CD4-positive, alpha-beta T cell (primary cell): ENCODE measurements at regions not wholly inside any gene's neighbourhood (a gene's known extent, or its start where the extent isn't known, plus 50 kb on each side); places are given as distances from the start of the nearest gene placed in this dataset.

Experiments used
- ATAC-seq: fragments of 200-7000 bp; cut with Tn5 transposase; one replicate; pipeline ENCODE4 v1.10.0; 2022; ENCODE audit warnings: mild to moderate bottlenecking; ENCODE audit not compliant: poor library complexity
- CTCF ChIA-PET: fragments of 350-600 bp; sonication (Branson Sonifier 250); formaldehyde crosslinking; loops from one replicate; lab custom pipeline; 2021; ENCODE audit warnings: antibody characterized with exemption, inconsistent platforms; lab: Charles Lee
- POLR2A ChIA-PET: fragments of 350-600 bp; sonication (Branson Sonifier 250); formaldehyde crosslinking; loops from one replicate; lab custom pipeline; 2021; ENCODE audit warnings: antibody characterized with exemption, inconsistent platforms; lab: Charles Lee
- DNase-seq, 14 experiments: peaks; one replicate each; pipeline ENCODE4 v3.0.0-alpha.2; 2013 to 2020; ENCODE audit warnings: mixed read lengths in 2 of 14
- H3K27ac ChIP-seq, 2 donors: one replicate each; pipeline versions ENCODE4 v1.5.1 to v1.7.0; 2013; ENCODE audit warnings: low read length in 2 of 2, low read depth in 1 of 2, mild to moderate bottlenecking in 1 of 2
- H3K27me3 ChIP-seq, 2 experiments: 1 replicate in 1 of 2; 2 replicates in 1 of 2; pipeline versions ENCODE4 v1.6.1 to v1.7.0; 2013; ENCODE audit warnings: low read length in 2 of 2, control low read depth in 1 of 2, mild to moderate bottlenecking in 1 of 2, moderate library complexity in 1 of 2; ENCODE audit not compliant: insufficient read depth in 2 of 2, control insufficient read depth in 1 of 2
- H3K36me3 ChIP-seq: one replicate; pipeline ENCODE4 v1.6.1; 2013; ENCODE audit warnings: low read length, control low read depth; ENCODE audit not compliant: insufficient read depth
- H3K4me1 ChIP-seq: one replicate; pipeline ENCODE4 v1.6.1; 2013; ENCODE audit warnings: low read length, control low read depth; ENCODE audit not compliant: insufficient read depth
- H3K4me3 ChIP-seq: one replicate; pipeline ENCODE4 v1.5.1; 2013; ENCODE audit warnings: mild to moderate bottlenecking, low read length, moderate library complexity
- H3K9me3 ChIP-seq, 2 experiments: 1 replicate in 1 of 2; 2 replicates in 1 of 2; pipeline versions ENCODE4 v1.6.1 to v1.7.0; 2013; ENCODE audit warnings: low read length in 2 of 2, mild to moderate bottlenecking in 2 of 2, control low read depth in 1 of 2, moderate library complexity in 1 of 2; ENCODE audit not compliant: control insufficient read depth in 1 of 2, insufficient read depth in 1 of 2
- H3K27ac Mint-ChIP-seq: one replicate; pipeline ENCODE4 v1.8.0; 2020; ENCODE audit warnings: mixed read lengths
- H3K27me3 Mint-ChIP-seq: one replicate; pipeline ENCODE4 v1.8.0; 2021; ENCODE audit warnings: mixed read lengths
- H3K36me3 Mint-ChIP-seq: one replicate; pipeline ENCODE4 v1.8.0; 2021; ENCODE audit warnings: low read depth, mixed read lengths
- H3K4me1 Mint-ChIP-seq: one replicate; pipeline ENCODE4 v1.8.0; 2021; ENCODE audit warnings: low read depth, mixed read lengths
- H3K4me3 Mint-ChIP-seq: one replicate; pipeline ENCODE4 v1.8.0; 2020; ENCODE audit warnings: mild to moderate bottlenecking, mixed read lengths
- H3K9me3 Mint-ChIP-seq: one replicate; pipeline ENCODE4 v1.8.0; 2020; ENCODE audit warnings: mixed read lengths
- intact Hi-C, 2 experiments: fragments of 100-400 bp; cut with DNase I in 1 of 2; cut with micrococcal nuclease in 1 of 2; formaldehyde crosslinking; loops; one replicate each; pipeline versions ENCODE4 v1.15.1 to v1.9.0; 2023 to 2025; cut with DNase I, micrococcal nuclease
- TF ChIP-seq, protein P1 (sequence below): fragments of 200-600 bp; IDR thresholded peaks from one replicate; pipeline ENCODE4 v1.8.0; 2022; ENCODE audit warnings: antibody characterized with exemption, mild to moderate bottlenecking

DNA sequence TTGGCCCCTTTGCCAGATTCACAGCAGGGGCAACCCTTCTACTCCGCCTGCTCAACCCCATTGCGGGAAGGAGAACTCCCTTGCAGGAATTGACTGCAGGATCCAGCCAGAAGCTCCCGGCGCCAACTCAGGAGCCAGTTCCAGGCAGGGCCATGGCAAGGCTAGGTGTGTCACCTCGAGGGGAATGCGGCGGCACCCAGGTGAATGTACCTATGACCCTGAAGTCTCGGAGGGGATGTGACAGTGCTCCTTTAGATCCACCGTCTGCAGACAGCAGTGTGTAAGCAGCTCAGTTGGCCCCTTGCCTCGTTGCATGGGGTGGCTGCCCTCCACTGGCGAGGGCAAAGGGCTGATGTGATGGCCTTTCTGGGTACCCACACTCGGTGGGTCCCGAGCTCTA, 606.6 kb downstream of the ELAVL2 start:
- Mint-ChIP-seq H3K27me3 (no peaks in the 10 kb centered on the region), H3K36me3 (no peaks in the 10 kb centered on the region), H3K27ac (no peak overlapping the region), H3K9me3 (peaks cover 8% of the 10 kb centered on the region), H3K4me3 (no peak overlapping the region), H3K4me1 (no peaks in the 10 kb centered on the region)
- intact Hi-C loops, result no loop called here
- Histone ChIP-seq H3K27me3 (no peaks in the 10 kb centered on the region), H3K9me3 (peaks cover 0 to 11% of the 10 kb centered on the region in 2 experiments), H3K4me3 (no peak overlapping the region), H3K27ac (no peak overlapping the region), H3K36me3 (no peaks in the 10 kb centered on the region), H3K4me1 (no peaks in the 10 kb centered on the region)
- TF ChIP-seq, protein P1, sequence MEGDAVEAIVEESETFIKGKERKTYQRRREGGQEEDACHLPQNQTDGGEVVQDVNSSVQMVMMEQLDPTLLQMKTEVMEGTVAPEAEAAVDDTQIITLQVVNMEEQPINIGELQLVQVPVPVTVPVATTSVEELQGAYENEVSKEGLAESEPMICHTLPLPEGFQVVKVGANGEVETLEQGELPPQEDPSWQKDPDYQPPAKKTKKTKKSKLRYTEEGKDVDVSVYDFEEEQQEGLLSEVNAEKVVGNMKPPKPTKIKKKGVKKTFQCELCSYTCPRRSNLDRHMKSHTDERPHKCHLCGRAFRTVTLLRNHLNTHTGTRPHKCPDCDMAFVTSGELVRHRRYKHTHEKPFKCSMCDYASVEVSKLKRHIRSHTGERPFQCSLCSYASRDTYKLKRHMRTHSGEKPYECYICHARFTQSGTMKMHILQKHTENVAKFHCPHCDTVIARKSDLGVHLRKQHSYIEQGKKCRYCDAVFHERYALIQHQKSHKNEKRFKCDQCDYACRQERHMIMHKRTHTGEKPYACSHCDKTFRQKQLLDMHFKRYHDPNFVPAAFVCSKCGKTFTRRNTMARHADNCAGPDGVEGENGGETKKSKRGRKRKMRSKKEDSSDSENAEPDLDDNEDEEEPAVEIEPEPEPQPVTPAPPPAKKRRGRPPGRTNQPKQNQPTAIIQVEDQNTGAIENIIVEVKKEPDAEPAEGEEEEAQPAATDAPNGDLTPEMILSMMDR, result no peak
- ChIA-PET CTCF (no interaction called here), POLR2A (no interaction called here)
- ATAC-seq (no peak), DNase-seq (no peak)

- intact Hi-C loops, result no loop called here
- DNase-seq (no peak), ATAC-seq (no peak)
- H3K36me3 Mint-ChIP-seq, result no peaks in the 10 kb centered on the region
- no peaks in the 10 kb centered on the region for H3K27me3 ChIP-seq
- peaks cover 0 to 11% of the 10 kb centered on the region in 2 experiments for H3K9me3 ChIP-seq
- H3K36me3 ChIP-seq, result no peaks in the 10 kb centered on the region
- no peak overlapping the region for H3K27ac ChIP-seq
- peaks cover 8% of the 10 kb centered on the region for H3K9me3 Mint-ChIP-seq
- TF ChIP-seq, protein P1, result no peak
- no peak overlapping the region for H3K27ac Mint-ChIP-seq
- H3K4me1 Mint-ChIP-seq, result no peaks in the 10 kb centered on the region
- ChIA-PET CTCF (no interaction called here), POLR2A (no interaction called here)
- no peaks in the 10 kb centered on the region for H3K4me1 ChIP-seq
- H3K27me3 Mint-ChIP-seq, result no peaks in the 10 kb centered on the region
- H3K4me3 ChIP-seq, result no peak overlapping the region
- H3K4me3 Mint-ChIP-seq, result no peak overlapping the region
Observed at GRCh38 chr9:23220171-23220570, 605.9 kb downstream of the ELAVL2 start.

DNA sequence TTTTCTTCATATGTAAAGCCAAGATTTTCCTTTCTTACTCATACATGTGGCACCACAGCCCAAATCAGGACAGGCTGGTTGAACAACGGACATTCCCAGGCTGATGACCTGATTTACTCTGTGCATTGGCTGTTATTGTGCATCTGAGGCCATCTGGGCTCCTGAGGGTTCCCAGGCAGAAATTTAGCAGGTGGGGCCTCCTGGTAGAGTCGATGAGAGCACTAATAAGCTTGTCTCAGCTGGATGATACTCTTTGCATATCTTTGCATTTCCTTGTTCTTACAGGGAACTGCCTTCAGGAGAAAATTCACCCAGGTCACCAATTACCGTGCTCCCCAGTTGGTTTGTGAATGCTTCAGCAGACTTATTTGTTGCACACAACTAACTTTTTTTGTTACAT, 605.1 kb downstream of the ELAVL2 start:
- POLR2A ChIA-PET, result no interaction called here
- Histone ChIP-seq H3K27ac (no peak overlapping the region), H3K27me3 (no peaks in the 10 kb centered on the region), H3K4me3 (no peak overlapping the region), H3K9me3 (peaks cover 0 to 13% of the 10 kb centered on the region in 2 experiments), H3K4me1 (no peaks in the 10 kb centered on the region), H3K36me3 (no peaks in the 10 kb centered on the region)
- Mint-ChIP-seq H3K4me1 (no peaks in the 10 kb centered on the region), H3K27me3 (no peaks in the 10 kb centered on the region), H3K36me3 (no peaks in the 10 kb centered on the region), H3K27ac (no peak overlapping the region), H3K4me3 (no peak overlapping the region), H3K9me3 (peaks cover 8% of the 10 kb centered on the region)
- no peak for DNase-seq
- TF ChIP-seq, protein P1, result no peak
- CTCF ChIA-PET, result no interaction called here
- intact Hi-C loops, result no loop called here
- ATAC-seq, result no peak
